Lower lobe of right lung (tissue), 2 donors: ENCODE measurements at regions not wholly inside any gene's neighbourhood (a gene's known extent, or its start where the extent isn't known, plus 50 kb on each side); places are given as distances from the start of the nearest gene placed in this dataset.

Source experiments
- ATAC-seq, 2 donors: fragments of 200-7000 bp; cut with Tn5 transposase; one replicate each; pipeline ENCODE4 v1.9.1; 2020 to 2022; ENCODE audit warnings: mild to moderate bottlenecking in 2 of 2, moderate library complexity in 2 of 2
- DNase-seq: peaks from one replicate; pipeline ENCODE4 v3.0.0-alpha.2; 2020
- H3K27ac ChIP-seq: fragments of 200-600 bp; one replicate; pipeline ENCODE4 v1.8.0; 2022
- H3K27me3 ChIP-seq: fragments of 200-600 bp; one replicate; pipeline ENCODE4 v1.8.0; 2022; ENCODE audit warnings: low read depth
- H3K36me3 ChIP-seq: fragments of 200-600 bp; one replicate; pipeline ENCODE4 v1.8.0; 2022; ENCODE audit warnings: mild to moderate bottlenecking
- H3K4me1 ChIP-seq: fragments of 200-600 bp; one replicate; pipeline ENCODE4 v1.8.0; 2022
- H3K4me3 ChIP-seq: fragments of 200-600 bp; one replicate; pipeline ENCODE4 v1.8.0; 2022; ENCODE audit warnings: mild to moderate bottlenecking
- H3K9me3 ChIP-seq: fragments of 200-600 bp; one replicate; pipeline ENCODE4 v1.8.0; 2022
- CTCF ChIP-seq: fragments of 200-600 bp; IDR thresholded peaks from one replicate; pipeline ENCODE4 v1.8.0; 2022; ENCODE audit warnings: antibody characterized with exemption, mild to moderate bottlenecking
- intact Hi-C: fragments of 100-400 bp; cut with DNase I; formaldehyde crosslinking; loops from one replicate; pipeline ENCODE4 v1.11.0; 2022
- donor health status: DM: no; HTN: yes; CAD: no; lungs with severe emphysema.

GRCh38 chr4:104912518-104912917 is 234.2 kb upstream of the TET2 start:
- intact Hi-C loops = no loop called here
- DNase-seq = no peak
- Histone ChIP-seq H3K27me3 (no peaks in the 10 kb centered on the region), H3K36me3 (no peaks in the 10 kb centered on the region), H3K27ac (no peak overlapping the region), H3K4me3 (no peak overlapping the region), H3K4me1 (no peaks in the 10 kb centered on the region), H3K9me3 (no peaks in the 10 kb centered on the region)
- no peak for TF ChIP-seq CTCF
- ATAC-seq = no peak

- no peaks in the 10 kb centered on the region for H3K36me3 ChIP-seq
- no peaks in the 10 kb centered on the region for H3K4me1 ChIP-seq
- no peak for ATAC-seq
- TF ChIP-seq CTCF = no peak
- no peak overlapping the region for H3K4me3 ChIP-seq
- no peak overlapping the region for H3K27ac ChIP-seq
- DNase-seq = no peak
- intact Hi-C loops = no loop called here
- no peaks in the 10 kb centered on the region for H3K27me3 ChIP-seq
- H3K9me3 ChIP-seq = no peaks in the 10 kb centered on the region
Observed at GRCh38 chr4:104915373-104915772, 231.3 kb upstream of the TET2 start.

GRCh38 chr4:104915864-104916263 is 230.8 kb upstream of the TET2 start:
- Histone ChIP-seq H3K27ac (no peak overlapping the region), H3K9me3 (no peaks in the 10 kb centered on the region), H3K36me3 (no peaks in the 10 kb centered on the region), H3K4me3 (no peak overlapping the region), H3K27me3 (no peaks in the 10 kb centered on the region), H3K4me1 (no peaks in the 10 kb centered on the region)
- ATAC-seq = no peak
- no peak for TF ChIP-seq CTCF
- DNase-seq = no peak
- intact Hi-C loops = no loop called here

- Histone ChIP-seq H3K36me3 (no peaks in the 10 kb centered on the region), H3K27me3 (no peaks in the 10 kb centered on the region), H3K4me3 (no peak overlapping the region), H3K27ac (no peak overlapping the region), H3K9me3 (no peaks in the 10 kb centered on the region), H3K4me1 (no peaks in the 10 kb centered on the region)
- intact Hi-C loops = no loop called here
- DNase-seq (no peak), ATAC-seq (no peak)
- no peak for TF ChIP-seq CTCF
Observed at GRCh38 chr4:104919406-104919805, 227.3 kb upstream of the TET2 start.

- H3K27me3 ChIP-seq = no peaks in the 10 kb centered on the region
- intact Hi-C loops = no loop called here
- H3K9me3 ChIP-seq = no peaks in the 10 kb centered on the region
- DNase-seq (no peak), ATAC-seq (no peak)
- no peak for TF ChIP-seq CTCF
- H3K27ac ChIP-seq = no peak overlapping the region
- no peaks in the 10 kb centered on the region for H3K4me1 ChIP-seq
- no peaks in the 10 kb centered on the region for H3K36me3 ChIP-seq
- no peak overlapping the region for H3K4me3 ChIP-seq
Observed at GRCh38 chr4:104930298-104930697, 216.4 kb upstream of the TET2 start.
